GM18517 (cell line): ENCODE measurements at regions not wholly inside any gene's neighbourhood (a gene's known extent, or its start where the extent isn't known, plus 50 kb on each side); places are given as distances from the start of the nearest gene placed in this dataset.
"Not testable (repeated sequence)": the region's sequence is repeated elsewhere in the genome, so short reads cannot be mapped to it uniquely, and the experiment has no call there.

Experiments used
- ATAC-seq: cut with Tn5 transposase; IDR thresholded peaks from one replicate; pipeline ENCODE4 v1.9.1; 2021; ENCODE audit warnings: mild to moderate bottlenecking, moderate library complexity; ENCODE audit not compliant: unreplicated experiment

- ATAC-seq, result no peak
Observed at GRCh38 chr5:14995229-14995628, 123.7 kb upstream of the ANKH start.

DNA sequence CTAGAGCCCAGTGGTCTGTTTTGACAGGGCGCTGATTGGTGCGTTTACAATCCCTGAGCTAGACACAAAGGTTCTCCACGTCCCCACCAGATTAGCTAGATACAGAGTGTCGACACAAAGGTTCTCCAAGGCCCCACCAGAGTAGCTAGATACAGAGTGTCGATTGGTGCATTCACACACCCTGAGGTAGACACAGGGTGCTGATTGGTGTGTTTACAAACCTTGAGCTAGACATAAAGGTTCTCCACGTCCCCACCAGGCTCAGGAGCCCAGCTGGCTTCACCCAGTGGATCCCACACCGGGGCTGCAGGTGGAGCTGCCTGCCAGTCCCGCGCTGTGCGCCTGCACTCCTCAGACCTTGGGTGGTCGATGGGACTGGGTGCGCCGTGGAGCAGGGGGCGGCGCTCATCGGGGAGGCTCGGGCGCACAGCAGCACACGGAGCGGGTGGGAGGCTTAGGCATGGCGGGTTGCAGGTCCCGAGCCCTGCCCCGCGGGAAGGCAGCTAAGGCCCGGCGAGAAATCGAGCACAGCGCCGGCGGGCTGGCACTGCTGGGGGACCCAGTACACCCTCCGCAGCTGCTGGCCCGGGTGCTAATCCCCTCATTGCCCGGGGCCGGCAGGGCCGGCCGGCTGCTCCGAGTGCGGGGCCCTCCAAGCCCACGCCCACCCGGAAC, 122.0 kb upstream of the ANKH start:
- not testable (repeated sequence) for ATAC-seq

GRCh38 chr5:14992751-14993458, 121.3 kb upstream of the ANKH start:
- ATAC-seq, result not testable (repeated sequence)

DNA sequence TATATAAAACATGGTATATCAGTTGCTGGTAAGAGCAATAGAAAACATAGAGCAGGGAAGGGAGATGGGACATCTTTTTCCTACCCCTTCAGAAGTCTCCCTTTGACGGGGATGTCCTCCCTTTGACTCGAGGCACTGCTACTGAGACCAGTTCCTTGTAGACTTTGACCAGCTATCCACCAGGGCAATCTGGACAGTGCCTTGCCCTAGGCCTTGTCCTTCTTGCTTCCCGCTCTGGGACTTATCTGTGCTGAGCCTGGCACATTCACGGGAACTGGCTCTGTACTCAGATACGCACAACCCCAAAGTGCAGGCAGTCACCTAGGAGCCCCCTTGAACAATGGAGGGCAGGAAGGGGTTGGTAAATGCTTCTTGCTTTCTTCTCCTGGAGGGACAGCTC, 116.6 kb upstream of the ANKH start:
- ATAC-seq, result no peak

DNA sequence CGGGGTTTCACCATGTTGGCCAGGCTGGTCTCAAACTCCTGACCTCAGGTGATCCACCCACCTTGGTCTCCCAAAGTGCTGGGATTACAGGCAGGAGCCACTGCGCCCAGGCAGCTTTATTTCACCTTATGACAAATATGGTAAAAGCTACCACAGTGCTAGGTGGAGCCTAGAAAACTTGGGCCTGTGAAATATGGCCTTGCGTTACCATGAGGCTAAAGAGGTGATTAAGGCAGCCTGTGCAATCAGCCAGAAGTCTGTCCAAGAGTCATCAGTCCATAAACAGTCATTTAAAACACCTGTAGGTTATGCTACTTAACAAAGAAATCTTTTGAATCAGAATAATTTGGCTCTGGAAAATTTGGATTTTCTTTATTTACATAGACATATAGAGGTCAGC, 114.8 kb upstream of the ANKH start:
- no peak for ATAC-seq

DNA sequence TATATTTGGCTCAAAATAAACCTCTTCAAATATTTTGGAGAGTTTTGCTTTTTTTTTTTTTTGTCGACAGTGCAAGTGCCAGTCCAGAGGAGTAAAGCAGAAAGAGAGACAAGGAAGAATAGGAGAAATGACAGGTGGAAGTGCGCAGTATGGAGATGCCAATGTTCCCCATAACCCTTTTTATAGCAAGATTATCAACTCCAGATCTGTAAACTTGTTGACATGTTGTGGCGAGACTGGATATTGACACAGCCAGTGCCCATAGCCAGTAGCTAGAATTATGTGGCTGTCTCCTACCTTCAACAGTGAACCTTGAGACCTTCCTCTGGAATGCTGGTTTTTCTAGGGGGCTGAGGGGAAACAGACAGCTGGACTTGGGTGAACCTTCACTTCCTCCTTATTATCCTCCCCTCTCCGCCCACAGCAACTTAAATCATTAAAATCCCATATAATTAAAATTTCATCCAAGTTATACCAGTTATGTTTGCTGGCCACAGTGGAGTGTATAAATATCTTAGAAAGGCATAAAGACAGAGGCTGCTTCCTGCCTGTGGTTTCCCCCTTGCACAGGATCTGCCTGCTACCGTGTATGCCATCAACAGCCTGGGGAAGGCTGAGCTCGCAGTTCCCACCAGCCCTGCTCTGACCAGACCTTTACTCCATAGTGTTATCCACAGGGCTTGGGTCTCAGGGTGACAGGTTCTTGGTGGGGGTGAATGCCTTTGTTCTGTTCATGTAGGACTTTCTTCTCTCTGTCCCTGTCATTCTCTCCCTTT, 112.3 kb upstream of the ANKH start:
- ATAC-seq, result no peak

- no peak for ATAC-seq
Observed at GRCh38 chr5:14980698-14981097, 109.1 kb upstream of the ANKH start.

GRCh38 chr5:14977058-14977685, 105.6 kb upstream of the ANKH start:
- no peak for ATAC-seq

DNA sequence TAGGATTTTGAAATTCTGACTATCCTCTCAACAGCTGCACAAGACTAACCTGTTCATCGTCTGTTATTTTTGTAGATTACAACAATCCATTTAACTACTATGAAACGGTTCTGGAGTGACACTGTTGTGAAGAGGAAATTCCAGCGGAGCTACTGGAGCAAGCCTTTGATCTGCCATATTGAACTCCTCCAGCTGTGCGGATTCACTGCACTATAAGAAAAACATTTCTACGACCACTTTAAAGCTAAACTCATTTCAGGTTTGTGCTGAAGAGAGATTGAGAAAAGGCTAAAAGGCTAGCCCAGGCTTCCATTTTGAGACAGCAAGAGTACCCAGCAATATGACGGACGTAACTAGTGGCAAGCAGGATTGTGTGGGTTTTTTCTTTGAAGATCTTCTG, 104.9 kb upstream of the ANKH start:
- ATAC-seq, result no peak

GRCh38 chr5:14971873-14972272, 100.3 kb upstream of the ANKH start:
- no peak for ATAC-seq

DNA sequence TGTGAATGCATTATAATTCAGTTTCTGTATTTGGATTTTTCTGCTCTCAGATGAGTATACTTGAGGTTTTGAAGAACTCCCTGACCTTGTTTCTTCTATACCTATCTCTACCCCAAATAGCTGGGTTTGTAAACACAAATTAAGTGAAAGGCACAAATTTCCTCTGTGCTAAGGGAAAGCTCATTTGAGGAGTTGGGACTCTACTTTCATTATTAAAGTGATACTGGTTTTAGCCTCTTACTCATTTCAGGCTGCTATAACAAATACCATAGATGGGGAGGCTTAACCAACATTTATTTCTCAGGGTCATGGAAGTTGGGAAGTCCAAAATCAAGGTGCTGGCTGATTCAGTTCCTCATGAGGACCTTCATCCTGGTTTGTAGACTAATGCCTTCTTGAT, 97.2 kb upstream of the ANKH start:
- ATAC-seq, result no peak

GRCh38 chr5:14967166-14967565, 95.6 kb upstream of the ANKH start:
- ATAC-seq, result no peak

- no peak for ATAC-seq
Observed at GRCh38 chr5:14965815-14966214, 94.2 kb upstream of the ANKH start.

- no peak for ATAC-seq
Observed at GRCh38 chr5:14962604-14963003, 91.0 kb upstream of the ANKH start.

GRCh38 chr5:14960120-14960462, 88.5 kb upstream of the ANKH start:
- no peak for ATAC-seq

- ATAC-seq, result no peak
Observed at GRCh38 chr5:14959399-14960119, 88.0 kb upstream of the ANKH start.

DNA sequence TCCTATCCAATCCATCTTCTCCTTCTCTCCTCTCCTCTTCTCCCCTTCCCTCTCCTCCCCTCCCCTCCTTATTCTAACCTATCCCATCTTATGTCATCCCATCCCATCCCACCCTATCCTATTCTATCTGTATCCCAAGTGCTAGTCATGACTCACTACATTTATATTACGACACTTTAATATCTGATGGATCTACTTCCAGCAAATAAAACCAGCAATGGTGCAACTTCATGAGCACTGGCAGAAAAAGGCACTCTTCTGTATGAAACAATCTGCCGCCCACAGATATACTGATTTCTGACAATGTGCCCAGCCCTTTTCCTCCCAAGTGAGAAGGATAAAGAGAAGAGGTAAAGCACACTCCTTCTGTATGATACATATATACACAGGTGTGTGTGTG, 86.6 kb upstream of the ANKH start:
- ATAC-seq, result no peak

DNA sequence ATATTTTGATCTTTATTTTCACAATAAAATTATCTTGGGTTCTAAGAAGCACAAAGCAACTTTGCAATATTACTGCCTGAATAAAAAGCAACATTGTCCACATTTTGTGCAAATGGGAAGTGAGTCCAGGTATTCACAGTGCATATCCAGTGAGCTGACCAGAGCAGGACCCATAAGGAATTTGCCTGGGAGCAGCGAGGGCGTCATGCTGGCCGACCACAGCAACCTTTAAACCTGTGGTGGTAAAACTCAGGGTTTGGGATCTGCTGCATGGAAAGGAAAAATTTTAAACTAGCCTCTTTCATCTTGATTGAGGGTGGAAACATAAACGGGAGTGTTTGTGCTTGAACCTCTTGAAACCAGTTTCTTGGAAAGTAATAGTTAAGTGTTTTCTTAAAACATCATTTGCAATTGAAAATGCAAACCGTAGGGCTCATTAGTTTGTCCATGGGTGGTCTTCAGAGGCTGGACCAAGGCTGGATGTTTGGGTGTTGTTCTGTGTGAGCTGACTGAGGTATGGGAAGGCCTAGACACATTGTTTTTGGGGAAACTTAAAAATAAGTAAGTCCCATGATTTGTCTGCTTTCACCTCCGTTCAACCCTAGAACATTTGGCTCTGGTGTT, 85.0 kb upstream of the ANKH start:
- ATAC-seq, result no peak

- ATAC-seq, result no peak
Observed at GRCh38 chr5:14954616-14955343, 83.2 kb upstream of the ANKH start.

GRCh38 chr5:14954216-14954615, 82.6 kb upstream of the ANKH start:
- ATAC-seq, result no peak
